ENCODE measurements at regions not wholly inside any gene's neighbourhood (a gene's known extent, or its start where the extent isn't known, plus 50 kb on each side); places are given as distances from the start of the nearest gene placed in this dataset.
"Not testable (repeated sequence)": the region's sequence is repeated elsewhere in the genome, so short reads cannot be mapped to it uniquely, and the experiment has no call there.

GRCh38 chr2:195337597-195337996 is 319.4 kb upstream of the SLC39A10 start:
- DNase-seq: no peak

GRCh38 chr2:195333869-195334268 is 323.2 kb upstream of the SLC39A10 start:
- DNase-seq: no peak

- no peak for DNase-seq
Measured at GRCh38 chr2:195331966-195332365, 325.1 kb upstream of the SLC39A10 start.

GRCh38 chr2:195331129-195331528 is 325.9 kb upstream of the SLC39A10 start:
- no peak for DNase-seq

DNA sequence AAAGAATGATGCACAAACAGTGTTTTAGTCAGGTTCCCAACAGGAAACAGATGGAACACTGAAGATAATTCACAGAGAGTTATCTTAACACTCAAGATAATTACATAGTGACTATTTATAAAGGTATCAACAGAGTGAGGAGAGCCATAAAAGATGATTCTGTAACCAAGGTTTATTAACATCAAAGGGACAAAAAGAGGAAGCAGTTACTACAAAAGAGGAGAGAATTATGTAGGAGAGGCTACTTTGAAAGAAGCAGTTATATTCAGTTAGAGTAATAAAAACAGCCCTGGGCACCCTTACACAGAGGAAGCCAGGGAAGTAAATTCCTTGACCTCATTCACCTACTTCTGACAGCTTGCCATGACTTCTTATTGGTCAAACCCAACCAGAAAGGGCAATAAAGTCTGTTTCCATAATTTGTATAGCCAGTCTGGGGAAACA is 326.5 kb upstream of the SLC39A10 start:
- DNase-seq: no peak

DNA sequence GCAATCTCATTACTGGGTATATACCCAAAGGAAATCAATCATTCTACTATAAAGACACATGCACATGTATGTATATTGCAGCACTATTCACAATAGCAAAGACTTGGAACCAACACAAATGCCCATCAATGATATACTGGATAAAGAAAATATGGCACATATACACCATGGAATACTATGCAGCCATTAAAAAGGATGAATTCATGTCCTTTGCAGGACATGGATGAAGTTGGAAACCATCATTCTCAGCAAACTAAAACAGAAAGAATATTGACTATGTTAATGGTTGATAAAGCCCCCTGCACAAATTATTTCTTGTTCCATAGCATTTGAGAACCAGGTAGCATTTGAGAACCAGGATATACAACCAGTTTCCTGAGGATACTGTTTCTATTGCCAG is 327.2 kb upstream of the SLC39A10 start:
- not testable (repeated sequence) for DNase-seq

- no peak for DNase-seq
Measured at GRCh38 chr2:195326537-195326936, 330.5 kb upstream of the SLC39A10 start.

GRCh38 chr2:195322324-195322723 is 334.7 kb upstream of the SLC39A10 start:
- DNase-seq: no peak

GRCh38 chr2:195320413-195320973 is 336.5 kb upstream of the SLC39A10 start:
- DNase-seq: no peak

DNA sequence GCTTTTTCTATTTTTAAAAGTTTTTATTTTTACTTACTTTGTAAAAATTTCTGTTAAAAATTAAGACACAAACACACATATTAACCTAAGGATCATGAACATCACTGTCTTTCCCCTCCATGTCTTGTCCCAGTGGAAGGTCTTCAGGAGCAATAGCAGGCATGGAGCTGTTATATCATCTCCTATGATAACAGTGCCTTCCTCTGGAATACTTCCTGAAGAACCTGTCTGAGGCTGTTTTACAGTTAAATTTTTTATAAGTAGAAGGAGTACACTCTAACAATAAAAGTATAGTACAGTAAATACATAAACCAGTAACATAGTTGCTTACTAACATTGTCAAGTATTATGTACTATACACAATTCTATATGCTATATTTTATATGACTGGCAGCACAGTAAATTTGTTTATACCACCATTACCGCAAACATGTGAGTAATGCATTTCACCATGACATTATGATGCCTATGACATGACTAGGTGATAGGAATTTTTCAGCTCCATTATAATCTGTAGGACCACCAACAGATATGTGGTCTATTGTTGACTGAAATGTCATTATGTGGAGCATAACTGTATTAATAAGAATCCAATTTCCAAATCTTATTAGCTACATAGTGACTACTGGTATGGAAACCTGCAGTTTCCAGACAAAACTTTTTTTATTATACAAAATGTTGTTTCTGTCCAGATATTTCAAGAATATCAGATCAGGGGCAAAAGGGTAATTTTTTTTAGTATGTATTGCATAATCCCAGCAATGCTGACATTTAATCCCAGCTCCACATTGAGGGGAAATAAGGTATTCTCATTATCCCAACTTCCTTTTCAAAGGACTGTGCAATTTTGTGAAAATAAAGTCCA is 337.2 kb upstream of the SLC39A10 start:
- DNase-seq: no peak

- no peak for DNase-seq
Measured at GRCh38 chr2:195319112-195319460, 337.9 kb upstream of the SLC39A10 start.

GRCh38 chr2:195318440-195319111 is 338.4 kb upstream of the SLC39A10 start:
- DNase-seq: no peak

DNA sequence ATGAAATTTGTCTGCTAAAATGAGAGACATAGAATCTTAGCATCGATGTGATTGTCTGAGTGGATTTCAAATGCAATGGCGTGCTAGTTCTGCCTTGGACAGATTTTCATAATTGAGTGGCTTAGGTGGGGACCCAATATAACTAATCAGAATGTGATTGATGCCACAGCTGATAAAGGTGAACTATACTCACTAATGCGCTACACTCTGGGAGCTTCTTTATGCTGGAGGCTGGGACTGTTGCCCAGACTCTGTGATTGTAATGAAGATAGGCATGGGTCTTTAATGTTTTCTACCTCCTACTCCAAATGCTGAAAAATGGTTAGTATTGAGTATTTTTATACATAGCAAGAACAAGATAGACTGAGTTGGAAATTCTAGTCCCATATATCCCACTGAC is 339.5 kb upstream of the SLC39A10 start:
- no peak for DNase-seq

DNA sequence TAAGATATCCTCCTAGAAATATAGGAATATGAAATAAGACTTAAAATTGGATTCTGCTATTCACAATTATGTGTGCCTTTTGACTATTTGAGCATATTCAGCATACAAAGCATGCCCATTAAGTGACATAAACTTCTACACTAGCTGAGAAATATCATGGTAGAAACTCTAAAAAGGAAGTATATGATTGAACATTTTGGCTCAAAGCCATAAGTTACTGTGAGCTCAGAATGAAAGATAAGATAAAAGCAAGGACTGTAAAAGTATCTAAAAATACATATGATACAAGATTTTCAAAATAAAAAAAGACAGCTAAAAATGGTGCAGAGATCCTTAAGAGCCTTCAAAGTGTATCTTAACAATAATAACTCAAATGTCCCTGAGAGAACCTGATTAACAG is 340.5 kb upstream of the SLC39A10 start:
- no peak for DNase-seq

- DNase-seq: no peak
Measured at GRCh38 chr2:195313962-195314361, 343.1 kb upstream of the SLC39A10 start.

DNA sequence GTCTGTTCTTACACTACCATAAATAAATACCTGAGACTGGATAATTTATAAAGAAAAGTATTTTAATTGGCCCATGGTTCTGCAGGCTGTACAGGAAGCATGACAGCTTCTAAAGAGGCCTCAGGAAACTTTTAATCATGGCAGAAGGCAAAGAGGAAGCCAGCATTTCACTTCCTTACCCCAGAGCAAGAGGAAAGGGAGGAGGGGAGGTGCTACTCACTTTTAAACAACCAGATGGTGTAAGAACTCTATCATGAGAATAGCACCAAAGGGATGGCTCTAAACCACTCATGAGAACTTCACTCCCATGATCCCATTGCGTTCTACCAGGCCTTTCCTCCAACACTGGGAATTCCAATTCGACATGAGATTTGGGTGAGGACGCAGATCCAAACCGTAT is 344.4 kb upstream of the SLC39A10 start:
- no peak for DNase-seq

DNA sequence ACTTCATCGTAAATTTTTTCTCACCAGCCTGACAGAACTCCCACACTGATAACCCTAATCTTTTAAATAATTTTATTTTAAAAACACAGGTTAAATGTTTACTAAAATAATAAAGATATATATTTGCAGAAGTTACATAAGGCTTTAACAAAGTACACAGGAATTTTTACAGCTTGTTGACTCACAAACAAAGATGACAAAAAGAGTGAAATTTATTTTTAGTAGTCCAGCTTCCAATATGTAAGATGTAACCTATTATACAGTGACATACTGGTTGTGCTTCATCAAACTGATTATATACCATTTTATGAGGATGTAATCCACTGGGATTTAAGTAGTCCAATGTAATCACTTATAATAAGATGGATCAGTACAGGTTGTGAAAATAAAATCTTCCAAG is 348.9 kb upstream of the SLC39A10 start:
- DNase-seq: no peak

DNA sequence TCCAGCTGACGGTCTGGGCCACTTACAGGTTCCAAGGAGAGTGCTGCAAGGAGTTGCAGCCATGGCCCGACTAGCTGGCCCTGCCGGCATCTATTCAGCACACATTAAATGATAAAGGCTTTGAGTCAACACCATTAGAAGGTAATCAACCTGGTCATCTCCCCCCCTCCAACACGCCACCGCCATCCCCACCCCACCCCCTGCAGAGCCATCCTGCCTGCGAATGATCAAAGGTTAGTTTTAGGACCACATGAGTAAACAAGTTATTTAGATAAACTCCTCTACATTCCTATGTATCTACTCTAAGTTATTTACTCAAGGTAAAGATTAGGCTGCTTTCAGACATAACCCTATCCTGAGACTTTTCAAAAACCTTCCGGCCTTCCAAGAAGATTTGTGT is 349.3 kb upstream of the SLC39A10 start:
- no peak for DNase-seq

GRCh38 chr2:195304310-195304709 is 352.7 kb upstream of the SLC39A10 start:
- DNase-seq: no peak

GRCh38 chr2:195300631-195301030 is 356.4 kb upstream of the SLC39A10 start:
- DNase-seq: no peak

GRCh38 chr2:195299600-195299999 is 357.4 kb upstream of the SLC39A10 start:
- DNase-seq: no peak

- no peak for DNase-seq
Measured at GRCh38 chr2:195296490-195296889, 360.5 kb upstream of the SLC39A10 start.

DNA sequence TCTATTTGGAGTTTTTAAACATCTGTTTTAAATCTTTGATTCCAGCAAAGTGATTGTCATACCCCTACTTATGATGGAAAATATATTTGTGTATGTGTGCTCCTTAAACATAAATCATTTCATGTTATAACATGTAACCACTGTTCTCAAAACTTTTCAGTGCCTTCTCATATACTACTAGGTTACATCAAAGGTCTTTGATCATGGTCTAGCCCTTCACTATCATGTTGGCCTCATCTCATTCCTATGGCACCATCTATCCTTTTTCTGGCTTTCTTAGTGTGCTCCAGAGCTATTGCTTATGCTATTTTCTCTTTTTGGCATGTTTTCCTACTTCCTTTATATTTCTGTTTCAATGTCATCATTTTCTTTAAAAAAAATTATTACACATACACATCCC is 367.9 kb upstream of the SLC39A10 start:
- no peak for DNase-seq

GRCh38 chr2:195279840-195280427 is 377.1 kb upstream of the SLC39A10 start:
- DNase-seq: no peak
